ENCODE measurements at regions not wholly inside any gene's neighbourhood (a gene's known extent, or its start where the extent isn't known, plus 50 kb on each side); places are given as distances from the start of the nearest gene placed in this dataset.

GRCh38 chr3:95037927-95038326, 975.1 kb downstream of the NSUN3 start:
- Mint-ChIP-seq H3K4me1 (ENCODE audit: low read depth) (no peaks in the 10 kb centered on the region), H3K9me3 (peaks cover 40% of the 10 kb centered on the region), H3K27me3 (ENCODE audit: low read depth) (no peaks in the 10 kb centered on the region), H3K27ac (no peak overlapping the region), H3K36me3 (ENCODE audit: low read depth) (no peaks in the 10 kb centered on the region), H3K4me3 (no peak overlapping the region)
- no peak for DNase-seq (ENCODE audit: low spot score)

GRCh38 chr3:95044101-95044500, 981.2 kb downstream of the NSUN3 start:
- DNase-seq (ENCODE audit: low spot score) = no peak
- no peak overlapping the region for H3K4me3 Mint-ChIP-seq
- H3K27ac Mint-ChIP-seq = no peak overlapping the region
- peaks cover 10% of the 10 kb centered on the region for H3K9me3 Mint-ChIP-seq
- no peaks in the 10 kb centered on the region for H3K4me1 Mint-ChIP-seq (ENCODE audit: low read depth)
- H3K27me3 Mint-ChIP-seq (ENCODE audit: low read depth) = no peaks in the 10 kb centered on the region
- no peaks in the 10 kb centered on the region for H3K36me3 Mint-ChIP-seq (ENCODE audit: low read depth)

GRCh38 chr3:95048564-95048963, 985.7 kb downstream of the NSUN3 start:
- peaks cover 27% of the 10 kb centered on the region for H3K9me3 Mint-ChIP-seq
- DNase-seq (ENCODE audit: low spot score) = no peak

GRCh38 chr3:95049841-95050240, 987.0 kb downstream of the NSUN3 start:
- Mint-ChIP-seq H3K4me3 (no peak overlapping the region), H3K27ac (no peak overlapping the region), H3K4me1 (ENCODE audit: low read depth) (no peaks in the 10 kb centered on the region), H3K9me3 (peaks cover 30% of the 10 kb centered on the region), H3K27me3 (ENCODE audit: low read depth) (no peaks in the 10 kb centered on the region), H3K36me3 (ENCODE audit: low read depth) (no peaks in the 10 kb centered on the region)
- DNase-seq (ENCODE audit: low spot score) = no peak

More at GRCh38 chr3:95048564-95048963, 985.7 kb downstream of the NSUN3 start:
- no peak overlapping the region for H3K27ac Mint-ChIP-seq
- no peaks in the 10 kb centered on the region for H3K27me3 Mint-ChIP-seq (ENCODE audit: low read depth)
- H3K4me3 Mint-ChIP-seq = no peak overlapping the region
- H3K36me3 Mint-ChIP-seq (ENCODE audit: low read depth) = no peaks in the 10 kb centered on the region
- no peaks in the 10 kb centered on the region for H3K4me1 Mint-ChIP-seq (ENCODE audit: low read depth)

GRCh38 chr3:95055288-95055687, 992.4 kb downstream of the NSUN3 start:
- Mint-ChIP-seq H3K4me3 (no peak overlapping the region), H3K4me1 (ENCODE audit: low read depth) (no peaks in the 10 kb centered on the region), H3K27me3 (ENCODE audit: low read depth) (no peaks in the 10 kb centered on the region), H3K36me3 (ENCODE audit: low read depth) (no peaks in the 10 kb centered on the region), H3K27ac (no peak overlapping the region), H3K9me3 (peaks cover 19% of the 10 kb centered on the region)
- no peak for DNase-seq (ENCODE audit: low spot score)

GRCh38 chr3:95082191-95082590, 1019.3 kb downstream of the NSUN3 start:
- no peaks in the 10 kb centered on the region for H3K36me3 Mint-ChIP-seq (ENCODE audit: low read depth)
- DNase-seq (ENCODE audit: low spot score) = no peak
- no peak overlapping the region for H3K4me3 Mint-ChIP-seq
- no peak overlapping the region for H3K27ac Mint-ChIP-seq
- H3K27me3 Mint-ChIP-seq (ENCODE audit: low read depth) = no peaks in the 10 kb centered on the region
- peaks cover 15% of the 10 kb centered on the region for H3K9me3 Mint-ChIP-seq
- H3K4me1 Mint-ChIP-seq (ENCODE audit: low read depth) = no peaks in the 10 kb centered on the region

GRCh38 chr3:95084738-95085137, 1021.9 kb downstream of the NSUN3 start:
- H3K36me3 Mint-ChIP-seq (ENCODE audit: low read depth) = no peaks in the 10 kb centered on the region
- H3K4me1 Mint-ChIP-seq (ENCODE audit: low read depth) = no peaks in the 10 kb centered on the region
- DNase-seq (ENCODE audit: low spot score) = no peak
- peaks cover 15% of the 10 kb centered on the region for H3K9me3 Mint-ChIP-seq
- H3K4me3 Mint-ChIP-seq = no peak overlapping the region
- H3K27ac Mint-ChIP-seq = no peak overlapping the region
- no peaks in the 10 kb centered on the region for H3K27me3 Mint-ChIP-seq (ENCODE audit: low read depth)

- Mint-ChIP-seq H3K27me3 (ENCODE audit: low read depth) (no peaks in the 10 kb centered on the region), H3K27ac (no peak overlapping the region), H3K4me3 (no peak overlapping the region), H3K36me3 (ENCODE audit: low read depth) (no peaks in the 10 kb centered on the region), H3K4me1 (ENCODE audit: low read depth) (no peaks in the 10 kb centered on the region), H3K9me3 (peaks cover 33% of the 10 kb centered on the region)
- DNase-seq (ENCODE audit: low spot score) = no peak
These were observed 1025.6 kb downstream of the NSUN3 start for GRCh38 chr3:95088464-95088863.

- Mint-ChIP-seq H3K4me3 (no peak overlapping the region), H3K9me3 (peaks cover 23% of the 10 kb centered on the region), H3K27ac (no peak overlapping the region), H3K27me3 (ENCODE audit: low read depth) (no peaks in the 10 kb centered on the region), H3K4me1 (ENCODE audit: low read depth) (no peaks in the 10 kb centered on the region), H3K36me3 (ENCODE audit: low read depth) (no peaks in the 10 kb centered on the region)
- DNase-seq (ENCODE audit: low spot score) = no peak
These were observed 1034.6 kb downstream of the NSUN3 start for GRCh38 chr3:95097493-95097892.

GRCh38 chr3:95120921-95121320, 1058.1 kb downstream of the NSUN3 start:
- Mint-ChIP-seq H3K9me3 (peaks cover 4% of the 10 kb centered on the region), H3K27me3 (ENCODE audit: low read depth) (no peaks in the 10 kb centered on the region), H3K27ac (no peak overlapping the region), H3K36me3 (ENCODE audit: low read depth) (no peaks in the 10 kb centered on the region), H3K4me1 (ENCODE audit: low read depth) (no peaks in the 10 kb centered on the region), H3K4me3 (no peak overlapping the region)
- DNase-seq (ENCODE audit: low spot score) = no peak

- Mint-ChIP-seq H3K4me3 (no peak overlapping the region), H3K27ac (no peak overlapping the region), H3K27me3 (ENCODE audit: low read depth) (no peaks in the 10 kb centered on the region), H3K36me3 (ENCODE audit: low read depth) (no peaks in the 10 kb centered on the region), H3K9me3 (peaks cover 13% of the 10 kb centered on the region), H3K4me1 (ENCODE audit: low read depth) (no peaks in the 10 kb centered on the region)
- no peak for DNase-seq (ENCODE audit: low spot score)
These were observed 1060.2 kb downstream of the NSUN3 start for GRCh38 chr3:95123104-95123503.

GRCh38 chr3:95134693-95135413, 1072.0 kb downstream of the NSUN3 start:
- no peak for DNase-seq (ENCODE audit: low spot score)
- H3K36me3 Mint-ChIP-seq (ENCODE audit: low read depth) = no peaks in the 10 kb centered on the region
- no peak overlapping the region for H3K4me3 Mint-ChIP-seq
- no peak overlapping the region for H3K27ac Mint-ChIP-seq
- H3K9me3 Mint-ChIP-seq = peaks cover 13% of the 10 kb centered on the region
- H3K4me1 Mint-ChIP-seq (ENCODE audit: low read depth) = no peaks in the 10 kb centered on the region
- no peaks in the 10 kb centered on the region for H3K27me3 Mint-ChIP-seq (ENCODE audit: low read depth)

GRCh38 chr3:95148107-95148506, 1085.2 kb downstream of the NSUN3 start:
- H3K4me3 Mint-ChIP-seq = no peak overlapping the region
- no peaks in the 10 kb centered on the region for H3K36me3 Mint-ChIP-seq (ENCODE audit: low read depth)
- H3K27ac Mint-ChIP-seq = no peak overlapping the region
- peaks cover 23% of the 10 kb centered on the region for H3K9me3 Mint-ChIP-seq
- no peak for DNase-seq (ENCODE audit: low spot score)
- H3K27me3 Mint-ChIP-seq (ENCODE audit: low read depth) = no peaks in the 10 kb centered on the region
- no peaks in the 10 kb centered on the region for H3K4me1 Mint-ChIP-seq (ENCODE audit: low read depth)

GRCh38 chr3:95151590-95151989, 1088.7 kb downstream of the NSUN3 start:
- Mint-ChIP-seq H3K4me3 (no peak overlapping the region), H3K27ac (no peak overlapping the region), H3K9me3 (peaks cover 28% of the 10 kb centered on the region), H3K4me1 (ENCODE audit: low read depth) (no peaks in the 10 kb centered on the region), H3K36me3 (ENCODE audit: low read depth) (no peaks in the 10 kb centered on the region), H3K27me3 (ENCODE audit: low read depth) (no peaks in the 10 kb centered on the region)
- no peak for DNase-seq (ENCODE audit: low spot score)

- Mint-ChIP-seq H3K36me3 (ENCODE audit: low read depth) (no peaks in the 10 kb centered on the region), H3K27me3 (ENCODE audit: low read depth) (no peaks in the 10 kb centered on the region), H3K4me3 (no peak overlapping the region), H3K27ac (no peak overlapping the region), H3K9me3 (peaks cover 40% of the 10 kb centered on the region), H3K4me1 (ENCODE audit: low read depth) (no peaks in the 10 kb centered on the region)
- DNase-seq (ENCODE audit: low spot score) = no peak
These were observed 1091.9 kb downstream of the NSUN3 start for GRCh38 chr3:95154766-95155165.

Measured in T-helper 2 cell treated with Interferon-gamma antibody and Interleukin-4, amounts not matched to agents 5 μg/mL and 100 μg/mL, for 36 hours (primary cell).